Neutrophil (primary cell): ENCODE measurements at regions not wholly inside any gene's neighbourhood (a gene's known extent, or its start where the extent isn't known, plus 50 kb on each side); places are given as distances from the start of the nearest gene placed in this dataset.

Source experiments
- H3K27ac ChIP-seq: fragments of 200-600 bp; sonication (generic); 2 replicates; pipeline ENCODE4 v1.5.1; 2016; ENCODE audit warnings: mild to moderate bottlenecking, moderate library complexity
- H3K27me3 ChIP-seq: fragments of 200-600 bp; sonication (generic); 2 replicates; pipeline ENCODE4 v1.6.0; 2016; ENCODE audit warnings: mild to moderate bottlenecking
- H3K36me3 ChIP-seq: fragments of 200-600 bp; sonication (generic); 2 replicates; pipeline ENCODE4 v1.5.1; 2017
- H3K4me1 ChIP-seq, 2 experiments: fragments of 200-600 bp in 1 of 2; sonication (generic) in 1 of 2; 1 replicate in 1 of 2; 2 replicates in 1 of 2; pipeline versions ENCODE4 v1.5.1 to v1.6.1; 2013 to 2016; ENCODE audit warnings: low read depth in 1 of 2, low read length in 1 of 2, mild to moderate bottlenecking in 1 of 2, moderate library complexity in 1 of 2; ENCODE audit not compliant: control insufficient read depth in 1 of 2, insufficient read depth in 1 of 2
- H3K4me3 ChIP-seq, 2 experiments: fragments of 200-600 bp in 1 of 2; sonication (generic) in 1 of 2; 1 replicate in 1 of 2; 2 replicates in 1 of 2; pipeline ENCODE4 v1.5.1; 2013 to 2016; ENCODE audit warnings: low read depth in 1 of 2, low read length in 1 of 2, mild to moderate bottlenecking in 1 of 2, moderate library complexity in 1 of 2
- H3K9me3 ChIP-seq: fragments of 200-600 bp; sonication (generic); 2 replicates; pipeline ENCODE4 v1.5.1; 2016
- CTCF ChIP-seq: fragments of 200-600 bp; sonication (generic); IDR thresholded peaks from 2 replicates; pipeline ENCODE4 v1.5.1; 2016; ENCODE audit warnings: antibody characterized with exemption

GRCh38 chr9:129403779-129404620 is 216.9 kb downstream of the C9orf50 start:
- Histone ChIP-seq H3K4me1 (peaks cover 0 to 4% of the 10 kb centered on the region in 2 experiments), H3K36me3 (no peaks in the 10 kb centered on the region), H3K4me3 (no peak overlapping the region), H3K9me3 (no peaks in the 10 kb centered on the region), H3K27ac (no peak overlapping the region), H3K27me3 (peaks cover 9% of the 10 kb centered on the region)
- no peak for TF ChIP-seq CTCF

GRCh38 chr9:129402931-129403778 is 217.7 kb downstream of the C9orf50 start:
- no peak overlapping the region for H3K27ac ChIP-seq
- H3K4me3 ChIP-seq = no peak overlapping the region

GRCh38 chr9:129402371-129402739 is 218.5 kb downstream of the C9orf50 start:
- H3K9me3 ChIP-seq = no peaks in the 10 kb centered on the region
- H3K27me3 ChIP-seq = peaks cover 9% of the 10 kb centered on the region
- peaks cover 0 to 4% of the 10 kb centered on the region in 2 experiments for H3K4me1 ChIP-seq
- H3K27ac ChIP-seq = no peak overlapping the region
- H3K36me3 ChIP-seq = no peaks in the 10 kb centered on the region
- TF ChIP-seq CTCF = no peak
- H3K4me3 ChIP-seq = no peak overlapping the region

More at GRCh38 chr9:129402931-129403778, 217.7 kb downstream of the C9orf50 start:
- TF ChIP-seq CTCF = no peak
- no peaks in the 10 kb centered on the region for H3K36me3 ChIP-seq
- H3K4me1 ChIP-seq = peaks cover 0 to 4% of the 10 kb centered on the region in 2 experiments
- peaks cover 9% of the 10 kb centered on the region for H3K27me3 ChIP-seq
- H3K9me3 ChIP-seq = no peaks in the 10 kb centered on the region

- H3K36me3 ChIP-seq = no peaks in the 10 kb centered on the region
- TF ChIP-seq CTCF = no peak
- peaks cover 9% of the 10 kb centered on the region for H3K27me3 ChIP-seq
- no peak overlapping the region for H3K27ac ChIP-seq
- H3K4me1 ChIP-seq = peaks cover 0 to 4% of the 10 kb centered on the region in 2 experiments
- no peaks in the 10 kb centered on the region for H3K9me3 ChIP-seq
- no peak overlapping the region for H3K4me3 ChIP-seq
Observed at GRCh38 chr9:129401623-129402370, 219.1 kb downstream of the C9orf50 start.

- H3K27me3 ChIP-seq = peaks cover 9% of the 10 kb centered on the region
- H3K27ac ChIP-seq = no peak overlapping the region
- no peaks in the 10 kb centered on the region for H3K36me3 ChIP-seq
- no peaks in the 10 kb centered on the region for H3K9me3 ChIP-seq
- no peaks in the 10 kb centered on the region for H3K4me1 ChIP-seq
- TF ChIP-seq CTCF = no peak
- H3K4me3 ChIP-seq = no peak overlapping the region
Observed at GRCh38 chr9:129400971-129401622, 219.8 kb downstream of the C9orf50 start.
